HG03571 (cell line): ENCODE measurements at regions not wholly inside any gene's neighbourhood (a gene's known extent, or its start where the extent isn't known, plus 50 kb on each side); places are given as distances from the start of the nearest gene placed in this dataset.
"Not testable (repeated sequence)": the region's sequence is repeated elsewhere in the genome, so short reads cannot be mapped to it uniquely, and the experiment has no call there.

Experiments
- ATAC-seq: cut with Tn5 transposase; IDR thresholded peaks from one replicate; pipeline ENCODE4 v1.9.1; 2021; ENCODE audit not compliant: unreplicated experiment

- ATAC-seq = no peak
These were observed 600.5 kb upstream of the SLIT2 start for GRCh38 chr4:19650903-19651864.

GRCh38 chr4:19645589-19645988 lies 606.1 kb upstream of the SLIT2 start:
- no peak for ATAC-seq

DNA sequence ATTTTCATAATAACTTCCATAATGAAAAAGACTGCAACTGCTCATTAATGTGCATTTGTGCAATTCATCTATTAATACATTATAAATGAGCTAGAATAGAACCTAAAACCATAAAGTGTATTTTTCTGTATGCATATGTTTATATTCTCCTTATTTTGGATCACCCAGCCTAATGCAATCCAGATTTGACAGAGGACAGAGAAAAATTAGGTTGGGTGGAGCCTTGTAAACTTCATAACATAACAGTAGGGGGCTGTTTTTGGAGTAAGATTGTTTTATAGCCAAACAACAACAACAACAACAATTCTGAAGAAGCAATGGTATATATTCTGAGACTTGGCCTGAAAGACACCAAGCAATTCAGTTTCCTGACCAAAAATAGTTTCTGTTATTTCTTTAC lies 615.3 kb upstream of the SLIT2 start:
- no peak for ATAC-seq

DNA sequence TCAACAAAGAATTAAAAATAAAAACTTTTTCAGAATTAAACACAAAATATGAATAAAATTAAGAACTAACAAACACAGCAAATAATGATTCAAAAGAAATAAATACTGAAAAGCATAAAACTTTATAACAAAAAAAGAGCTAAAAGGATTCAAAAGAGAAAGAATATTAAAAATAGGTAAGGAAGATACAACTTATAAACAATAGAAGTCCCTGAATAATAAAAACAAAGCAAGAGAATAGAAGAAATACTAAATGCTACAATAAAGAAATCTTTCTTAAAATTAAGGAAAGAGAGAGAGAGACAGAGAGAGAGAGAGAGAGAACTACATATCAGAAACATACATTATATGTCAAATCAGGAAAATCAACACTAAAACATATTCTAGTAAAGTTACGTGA lies 619.9 kb upstream of the SLIT2 start:
- no peak for ATAC-seq

DNA sequence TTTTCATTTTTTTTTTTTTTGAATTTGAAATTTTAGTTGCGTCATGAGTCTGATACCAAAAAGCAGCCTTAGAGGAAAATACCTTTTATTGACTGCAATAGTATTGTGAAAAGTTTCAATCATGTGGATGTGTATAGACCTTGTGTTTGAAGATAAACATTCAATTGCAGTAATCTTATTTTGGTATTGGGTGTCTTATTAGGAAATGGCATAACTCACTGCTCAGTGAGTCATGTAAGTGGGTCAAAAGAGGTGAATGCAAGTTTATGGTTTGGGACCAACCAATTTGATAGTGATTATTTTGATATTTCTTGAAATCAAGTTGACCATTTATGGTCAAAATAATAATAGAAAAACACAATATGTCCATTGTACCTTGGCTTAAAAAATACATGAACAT lies 627.8 kb upstream of the SLIT2 start:
- ATAC-seq = no peak

DNA sequence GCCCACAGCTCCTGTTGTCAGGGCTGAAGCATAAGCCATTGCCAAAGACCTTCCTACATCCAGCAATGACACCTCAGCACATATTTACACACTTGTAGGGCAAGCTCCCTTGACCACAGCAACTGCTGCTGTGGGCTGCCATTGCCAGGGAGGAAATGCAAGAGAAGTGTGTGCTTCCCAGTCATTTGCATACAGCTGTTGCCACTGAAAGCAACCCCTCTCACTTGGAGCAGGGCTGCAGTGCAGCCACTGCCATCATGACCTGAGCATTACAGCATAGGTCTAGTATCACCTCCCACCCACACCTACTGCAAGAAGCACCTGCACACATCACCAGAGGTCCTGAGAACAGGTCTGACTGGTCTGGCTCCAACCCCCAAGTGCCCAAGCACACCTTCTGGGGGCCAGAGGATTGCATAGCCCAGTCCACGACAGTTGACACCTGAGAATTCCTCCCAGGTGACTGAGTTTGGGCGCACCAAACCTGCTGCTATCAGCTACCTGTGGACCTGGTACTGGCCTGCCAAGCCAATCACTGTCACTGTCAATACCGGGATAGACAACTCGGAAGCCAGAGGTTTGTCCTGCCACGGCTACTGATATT lies 636.5 kb upstream of the SLIT2 start:
- no peak for ATAC-seq

DNA sequence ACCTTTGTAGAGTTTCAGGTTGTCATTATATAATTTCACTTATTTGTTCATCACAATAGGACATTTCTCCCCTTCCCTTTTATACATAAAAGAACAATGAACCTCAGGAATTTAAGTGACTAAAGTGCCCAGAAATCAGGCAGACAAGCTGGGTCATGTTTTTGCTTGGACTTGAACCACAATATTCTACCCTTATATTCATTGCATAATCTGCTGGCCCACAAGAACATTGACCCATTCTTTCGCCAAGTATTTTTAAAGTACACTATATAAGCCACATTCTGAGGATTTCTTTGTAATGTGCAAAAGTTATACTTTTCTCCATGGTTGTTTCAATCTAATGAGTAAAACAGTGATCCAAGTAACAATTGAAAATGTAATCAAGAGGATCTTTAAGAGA lies 637.5 kb upstream of the SLIT2 start:
- no peak for ATAC-seq

- no peak for ATAC-seq
These were observed 655.4 kb upstream of the SLIT2 start for GRCh38 chr4:19596342-19596741.

DNA sequence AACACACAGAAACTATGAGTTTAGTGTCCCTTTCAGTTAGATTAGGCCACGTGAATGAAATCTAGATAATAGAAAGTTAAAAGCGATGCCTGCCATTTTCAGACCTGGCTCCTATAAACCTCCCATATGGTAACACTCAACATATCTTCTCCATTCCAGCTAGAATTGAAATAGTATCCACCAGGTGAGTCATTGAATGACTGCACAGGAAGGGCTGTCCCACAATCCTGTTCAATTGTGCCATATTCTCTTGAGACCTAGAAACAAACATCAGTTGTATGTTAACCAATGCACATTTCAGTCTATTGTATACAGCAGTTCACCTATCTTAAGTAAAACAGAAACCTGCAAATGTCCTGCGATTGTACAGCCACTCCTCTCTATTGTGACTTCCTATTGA lies 659.3 kb upstream of the SLIT2 start:
- ATAC-seq = no peak

GRCh38 chr4:19583827-19584569 lies 667.7 kb upstream of the SLIT2 start:
- ATAC-seq = no peak

GRCh38 chr4:19580095-19580494 lies 671.6 kb upstream of the SLIT2 start:
- no peak for ATAC-seq

- ATAC-seq = no peak
These were observed 672.1 kb upstream of the SLIT2 start for GRCh38 chr4:19579608-19580007.

GRCh38 chr4:19577097-19577496 lies 674.6 kb upstream of the SLIT2 start:
- ATAC-seq = no peak

GRCh38 chr4:19575924-19576323 lies 675.8 kb upstream of the SLIT2 start:
- no peak for ATAC-seq

- ATAC-seq = no peak
These were observed 685.7 kb upstream of the SLIT2 start for GRCh38 chr4:19566041-19566440.

DNA sequence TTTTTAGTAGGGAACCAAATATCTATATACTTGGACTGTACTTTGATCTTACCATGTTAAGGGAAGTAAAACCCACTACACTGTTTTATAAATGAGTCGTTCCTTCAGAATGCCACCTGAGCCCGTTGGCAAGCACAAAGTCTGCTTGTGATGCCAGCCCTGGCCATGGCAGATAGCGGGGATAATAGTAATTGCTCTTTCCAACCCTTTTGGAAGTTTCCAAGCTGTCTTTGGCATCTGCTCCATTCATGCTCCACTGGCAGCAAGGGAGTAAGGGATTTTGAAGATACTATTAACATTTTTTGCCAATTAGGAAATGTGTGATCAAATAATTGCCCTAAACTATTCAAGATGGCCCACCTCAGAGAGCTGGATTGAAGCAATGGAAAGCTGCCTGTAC lies 689.2 kb upstream of the SLIT2 start:
- no peak for ATAC-seq

GRCh38 chr4:19557161-19557560 lies 694.5 kb upstream of the SLIT2 start:
- no peak for ATAC-seq

- not testable (repeated sequence) for ATAC-seq
These were observed 695.4 kb upstream of the SLIT2 start for GRCh38 chr4:19556276-19556675.

- ATAC-seq = no peak
These were observed 704.2 kb upstream of the SLIT2 start for GRCh38 chr4:19547463-19547862.

DNA sequence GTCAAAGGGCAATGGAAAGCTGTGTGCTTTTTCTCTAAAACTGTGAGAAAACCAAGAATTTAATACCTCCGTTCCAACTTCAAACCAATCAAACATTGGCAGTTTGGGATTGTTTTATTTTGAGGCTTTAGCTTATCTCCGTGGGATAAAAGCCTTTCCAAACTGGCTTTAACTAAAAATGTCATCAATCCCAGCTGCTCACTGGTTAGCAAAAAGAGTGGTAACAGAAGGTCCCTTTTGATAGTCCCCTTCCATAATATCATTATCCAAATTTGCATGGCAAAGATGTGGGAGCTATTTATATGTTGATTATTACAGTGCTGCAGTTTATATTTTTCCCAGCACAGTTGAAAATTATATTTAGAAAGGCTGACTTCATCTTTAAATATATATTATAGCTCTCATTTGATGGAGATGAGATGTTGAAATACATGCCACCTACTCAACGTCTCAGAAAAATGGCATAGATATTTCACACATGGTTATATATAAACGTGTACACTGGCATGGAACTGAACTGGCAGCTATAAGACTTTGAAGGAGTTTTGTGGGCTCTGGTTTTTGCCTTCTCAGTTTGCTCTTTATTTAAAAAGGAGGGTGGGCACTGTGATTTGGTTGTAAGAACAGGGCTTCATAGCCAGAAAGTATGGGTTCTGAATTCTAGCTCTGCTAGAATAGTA lies 707.1 kb upstream of the SLIT2 start:
- ATAC-seq = no peak

DNA sequence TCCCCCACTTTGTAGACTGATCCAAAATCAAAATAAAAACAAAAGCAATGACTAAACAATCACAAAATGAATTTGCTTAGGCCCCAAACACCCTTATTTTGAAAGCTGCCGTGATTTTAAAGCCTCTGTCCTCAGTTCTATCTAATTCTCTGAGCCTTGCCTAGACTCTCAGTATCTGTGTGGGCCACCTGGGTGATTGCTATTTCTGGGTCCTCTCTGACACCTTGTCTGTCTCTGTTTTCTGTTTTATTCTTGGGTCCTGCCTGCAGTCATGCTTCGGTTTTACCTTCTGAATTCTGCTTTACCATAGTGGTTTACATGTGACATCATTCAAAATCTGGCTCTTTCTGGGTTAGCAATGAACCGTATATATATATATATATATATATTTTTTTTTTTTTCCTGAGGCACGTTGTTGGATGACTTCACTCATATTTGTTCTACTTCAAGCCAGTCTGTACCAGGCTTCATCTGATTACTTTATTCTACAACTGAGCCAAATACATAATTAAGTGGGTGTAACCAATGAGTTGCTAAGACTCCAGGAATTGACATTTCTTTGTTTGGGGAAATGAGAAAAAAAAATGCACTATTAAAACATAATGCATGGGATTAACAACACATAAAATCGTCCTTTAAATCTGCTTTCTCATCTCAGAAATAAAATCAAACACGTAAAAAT lies 710.7 kb upstream of the SLIT2 start:
- no peak for ATAC-seq
